A673 (cell line): ENCODE measurements at regions not wholly inside any gene's neighbourhood (a gene's known extent, or its start where the extent isn't known, plus 50 kb on each side); places are given as distances from the start of the nearest gene placed in this dataset.

Source experiments
- BruUV-seq: library from RNA; stranded (reverse); fragments of 400-500 nt; replicated peaks from 2 replicates; lab custom pipeline; 2021; lab: Mats Ljungman, UMichigan
- CTCF ChIA-PET: fragments of 300-600 bp; sonication (Branson Sonifier 250); formaldehyde crosslinking; loops from one replicate; lab custom pipeline; 2022; ENCODE audit warnings: antibody characterized with exemption; lab: Charles Lee
- POLR2A ChIA-PET: fragments of 300-600 bp; sonication (Branson Sonifier 250); formaldehyde crosslinking; loops from one replicate; lab custom pipeline; 2022; ENCODE audit warnings: antibody characterized with exemption; ENCODE audit not compliant: low non-redundant PET; lab: Charles Lee
- DNase-seq: peaks from one replicate; pipeline ENCODE4 v3.0.0-alpha.2; 2015; ENCODE audit warnings: low spot score
- H3K27ac ChIP-seq: fragments of 200-600 bp; sonication (generic); 2 replicates; pipeline ENCODE4 v1.5.1; 2016; ENCODE audit warnings: mixed run types, low read depth, mild to moderate bottlenecking, mixed read lengths, antibody characterized with exemption, low read length; ENCODE audit not compliant: poor library complexity, severe bottlenecking
- H3K27me3 ChIP-seq: fragments of 200-600 bp; sonication (generic); replicated peaks from 2 replicates; pipeline ENCODE4 v1.6.1; 2017; ENCODE audit warnings: mixed run types, low read depth, mild to moderate bottlenecking, mixed read lengths, antibody characterized with exemption, low read length; ENCODE audit not compliant: insufficient read depth, poor library complexity
- H3K36me3 ChIP-seq: fragments of 200-600 bp; sonication (generic); 2 replicates; pipeline ENCODE4 v1.6.1; 2016; ENCODE audit warnings: mixed run types, mild to moderate bottlenecking, mixed read lengths, antibody characterized with exemption, low read length; ENCODE audit not compliant: insufficient read depth, poor library complexity, severe bottlenecking
- H3K4me1 ChIP-seq: fragments of 200-600 bp; sonication (generic); 2 replicates; pipeline ENCODE4 v1.6.1; 2017; ENCODE audit warnings: mixed run types, mild to moderate bottlenecking, mixed read lengths, antibody characterized with exemption, low read length; ENCODE audit not compliant: insufficient read depth, poor library complexity, severe bottlenecking
- H3K4me3 ChIP-seq: fragments of 200-600 bp; sonication (generic); 2 replicates; pipeline ENCODE4 v1.5.1; 2016; ENCODE audit warnings: low read depth, mixed run types, mild to moderate bottlenecking, mixed read lengths, low read length; ENCODE audit not compliant: poor library complexity, severe bottlenecking
- H3K9me3 ChIP-seq: fragments of 200-600 bp; sonication (generic); 2 replicates; pipeline ENCODE4 v1.6.1; 2016; ENCODE audit warnings: mixed run types, low read depth, mild to moderate bottlenecking, mixed read lengths, antibody characterized with exemption, low read length; ENCODE audit not compliant: poor library complexity, severe bottlenecking
- CTCF ChIP-seq: fragments of 300-800, 200-600 bp; sonication (generic); conservative IDR thresholded peaks from 2 replicates; pipeline ENCODE4 v1.5.1; 2017; ENCODE audit warnings: low read depth, mild to moderate bottlenecking, antibody characterized with exemption, low read length, moderate library complexity, mixed read lengths
- EZH2 ChIP-seq: fragments of 200-600 bp; sonication (generic); IDR thresholded peaks from 2 replicates; pipeline ENCODE4 v1.6.1; 2017; ENCODE audit warnings: borderline replicate concordance, low read depth, mild to moderate bottlenecking, mixed read lengths, antibody characterized with exemption, low read length; ENCODE audit not compliant: poor library complexity, severe bottlenecking
- intact Hi-C: fragments of 100-400 bp; cut with micrococcal nuclease; formaldehyde crosslinking; loops from one replicate; pipeline ENCODE4 v1.10.0; 2022; ENCODE audit not compliant: unreplicated experiment

DNA sequence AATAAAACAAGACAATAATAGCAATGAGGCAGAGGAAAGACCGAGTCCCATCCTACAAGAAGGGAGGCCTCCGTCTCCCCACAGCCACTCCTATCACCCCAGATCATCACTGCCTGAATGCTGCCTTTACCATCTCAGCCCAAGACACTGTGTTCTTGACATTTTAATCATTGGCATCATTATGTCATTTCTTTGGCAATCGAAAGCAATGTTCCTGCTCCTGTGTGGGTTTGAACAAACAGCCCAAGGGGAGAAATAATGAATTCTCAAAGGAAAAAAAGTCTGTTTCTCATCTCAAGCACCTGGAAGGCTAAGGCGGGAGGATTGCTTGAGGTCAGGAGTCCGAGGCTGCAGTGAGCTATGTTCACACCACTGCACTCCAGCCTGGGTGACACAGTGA, 73.0 kb upstream of the ACSL1 start:
- no peak for DNase-seq
- intact Hi-C loops: no loop called here
- CTCF ChIA-PET: no interaction called here
- no peaks in the 10 kb centered on the region for H3K27me3 ChIP-seq
- H3K4me3 ChIP-seq: no peak overlapping the region
- TF ChIP-seq EZH2: no peak
- TF ChIP-seq CTCF: no peak
- no TSS peak for BruUV-seq
- H3K27ac ChIP-seq: no peak overlapping the region
- H3K36me3 ChIP-seq: no peaks in the 10 kb centered on the region
- POLR2A ChIA-PET: no interaction called here
- H3K9me3 ChIP-seq: no peaks in the 10 kb centered on the region
- H3K4me1 ChIP-seq: peaks cover 13% of the 10 kb centered on the region

DNA sequence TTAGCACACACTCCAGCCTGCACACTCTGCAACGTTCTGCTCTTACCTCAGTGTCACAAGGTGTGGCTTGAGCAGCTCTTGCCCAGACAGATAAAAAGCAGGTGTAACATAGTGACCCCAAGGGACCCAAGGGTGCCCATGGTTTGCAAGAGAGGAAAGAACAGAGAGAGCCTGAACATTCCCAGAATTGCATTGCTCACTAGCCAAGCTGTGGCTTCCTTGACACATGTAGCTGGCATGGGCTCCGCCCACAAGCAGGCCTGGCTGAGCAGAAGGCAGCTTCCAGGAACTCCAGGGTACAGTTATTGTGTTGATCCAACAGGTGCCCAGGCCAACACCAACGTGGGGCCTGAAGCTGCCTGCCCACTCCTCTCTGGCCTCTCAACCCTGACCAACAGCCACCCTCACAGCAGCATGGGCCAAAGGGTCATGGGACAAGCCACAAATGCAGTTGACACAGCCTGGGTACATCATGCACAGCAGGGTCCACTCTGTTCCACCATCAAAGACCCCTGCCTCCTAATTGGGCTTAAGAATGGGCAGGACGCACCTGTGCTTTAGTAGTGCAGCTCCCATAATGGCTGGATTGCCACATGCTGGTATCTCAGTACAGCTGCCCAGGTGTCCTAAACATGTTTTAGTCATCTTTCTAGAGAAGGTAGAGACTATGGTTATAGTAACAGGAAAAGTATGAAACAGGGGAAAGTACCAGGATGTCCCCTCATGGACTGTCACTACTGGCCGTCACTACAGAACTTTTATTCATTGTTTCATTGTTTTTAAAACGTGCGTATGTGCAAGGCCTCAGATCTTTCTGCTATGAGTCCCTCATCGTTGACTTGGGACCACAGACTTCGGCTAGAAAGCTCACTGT, 73.7 kb upstream of the ACSL1 start:
- no peak for DNase-seq
- no peaks in the 10 kb centered on the region for H3K27me3 ChIP-seq
- intact Hi-C loops: no loop called here
- H3K9me3 ChIP-seq: no peaks in the 10 kb centered on the region
- H3K4me3 ChIP-seq: no peak overlapping the region
- BruUV-seq: no TSS peak
- TF ChIP-seq CTCF (no peak), EZH2 (no peak)
- ChIA-PET POLR2A (interaction anchor here (0.5 kb wide), 1 partner anchor 10 kb away, joined by 3 read pairs; no protein-coding TSS in a partner anchor), CTCF (no interaction called here)
- peaks cover 13% of the 10 kb centered on the region for H3K4me1 ChIP-seq
- no peak overlapping the region for H3K27ac ChIP-seq
- no peaks in the 10 kb centered on the region for H3K36me3 ChIP-seq

DNA sequence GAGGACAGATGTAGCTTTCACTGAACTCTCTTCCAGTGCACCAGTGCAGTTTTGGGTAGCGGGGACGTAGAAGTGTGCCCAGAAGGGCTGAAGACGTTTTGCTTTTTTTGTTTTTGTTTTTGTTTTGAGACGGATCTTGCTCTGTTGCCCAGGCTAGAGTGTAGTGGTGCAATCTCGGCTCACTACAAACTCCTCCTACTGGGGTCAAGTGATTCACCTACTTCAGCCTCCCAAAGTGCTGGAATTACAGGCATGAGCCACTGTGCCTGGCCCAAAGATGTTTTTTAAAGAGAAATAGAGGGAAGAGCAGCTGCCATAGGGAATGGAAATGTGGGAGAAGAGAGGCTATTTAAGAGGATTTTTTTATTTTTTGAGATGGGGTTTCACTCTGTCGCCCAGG, 74.4 kb upstream of the ACSL1 start:
- ChIA-PET POLR2A (interaction anchor here (0.5 kb wide), 1 partner anchor 11 kb away, joined by 3 read pairs; no protein-coding TSS in a partner anchor), CTCF (no interaction called here)
- intact Hi-C loops: no loop called here

More for the DNA sequence above, 74.4 kb upstream of the ACSL1 start:
- no peak overlapping the region for H3K4me3 ChIP-seq
- peaks cover 13% of the 10 kb centered on the region for H3K4me1 ChIP-seq
- no peak for TF ChIP-seq EZH2
- no peak for TF ChIP-seq CTCF
- no peak overlapping the region for H3K27ac ChIP-seq
- no peaks in the 10 kb centered on the region for H3K27me3 ChIP-seq
- no peaks in the 10 kb centered on the region for H3K9me3 ChIP-seq
- BruUV-seq: no TSS peak
- H3K36me3 ChIP-seq: no peaks in the 10 kb centered on the region
- DNase-seq: no peak
